PFSK-1 (cell line): ENCODE measurements at regions not wholly inside any gene's neighbourhood (a gene's known extent, or its start where the extent isn't known, plus 50 kb on each side); places are given as distances from the start of the nearest gene placed in this dataset.

Source experiments
- FOXP2 ChIP-seq: optimal IDR thresholded peaks from 2 replicates; pipeline ENCODE3; 2011; ENCODE audit warnings: borderline replicate concordance, control low read depth, inconsistent platforms; ENCODE audit not compliant: insufficient read depth; ENCODE audit errors: extremely low read length, extremely low read depth
- POLR2AphosphoS5 ChIP-seq: IDR thresholded peaks from 2 replicates; pipeline ENCODE4 v1.6.1; 2012; ENCODE audit warnings: low read depth, mild to moderate bottlenecking, control low read depth, low read length, moderate library complexity
- SIN3A ChIP-seq: IDR thresholded peaks from 2 replicates; pipeline ENCODE4 v1.6.1; 2012; ENCODE audit warnings: mild to moderate bottlenecking, low read length, moderate library complexity, borderline replicate concordance; ENCODE audit not compliant: insufficient read depth
- TAF1 ChIP-seq: IDR thresholded peaks from 2 replicates; pipeline ENCODE4 v1.6.1; 2012; ENCODE audit warnings: low read length, control low read depth, borderline replicate concordance; ENCODE audit not compliant: insufficient read depth
- TF ChIP-seq, protein P1 (sequence below), 2 experiments: IDR thresholded peaks; 2 replicates each; pipeline versions ENCODE4 v1.6.1 to v1.8.0; 2011 to 2012; ENCODE audit warnings: low read depth in 2 of 2, low read length in 2 of 2, control low read depth in 1 of 2, inconsistent platforms in 1 of 2, mild to moderate bottlenecking in 1 of 2, moderate library complexity in 1 of 2; ENCODE audit not compliant: insufficient read depth in 1 of 2

DNA sequence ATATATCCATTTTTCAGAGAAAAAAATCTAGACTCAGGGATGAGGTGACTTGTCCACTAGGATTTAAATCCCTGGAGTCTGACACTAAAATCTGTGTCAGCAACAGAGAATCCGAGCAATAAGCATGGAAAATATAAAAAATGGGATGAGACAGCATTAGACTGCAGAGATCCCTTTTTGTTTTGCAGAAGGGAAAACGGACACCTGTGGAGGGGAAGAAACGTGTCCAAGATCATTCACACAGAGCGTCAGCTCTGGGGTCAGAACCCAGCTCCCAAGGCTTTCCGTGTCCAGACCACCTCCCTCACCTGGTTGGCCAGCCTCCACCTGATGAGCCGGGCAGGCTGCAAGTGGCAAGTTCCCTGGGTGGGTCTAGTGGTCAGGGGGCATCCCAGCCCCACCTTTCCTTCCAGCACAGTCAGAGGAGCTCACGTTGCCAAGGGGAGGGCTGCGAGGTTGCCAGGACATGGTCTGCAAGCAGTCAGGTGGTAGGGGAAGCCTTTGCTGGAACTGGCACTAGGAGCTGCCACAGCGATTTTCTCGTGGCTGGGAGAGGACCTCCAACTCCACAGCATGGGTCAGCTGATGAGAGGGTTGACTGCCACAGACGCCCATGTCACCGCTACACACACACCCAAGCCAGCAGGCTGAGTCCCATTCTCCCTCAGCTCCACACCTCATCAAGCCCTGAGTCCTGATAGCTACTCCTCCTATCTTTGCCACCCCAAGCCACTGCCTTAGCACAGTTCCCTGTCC is 65.9 kb upstream of the CPLX2 start:
- TF ChIP-seq, protein P1, sequence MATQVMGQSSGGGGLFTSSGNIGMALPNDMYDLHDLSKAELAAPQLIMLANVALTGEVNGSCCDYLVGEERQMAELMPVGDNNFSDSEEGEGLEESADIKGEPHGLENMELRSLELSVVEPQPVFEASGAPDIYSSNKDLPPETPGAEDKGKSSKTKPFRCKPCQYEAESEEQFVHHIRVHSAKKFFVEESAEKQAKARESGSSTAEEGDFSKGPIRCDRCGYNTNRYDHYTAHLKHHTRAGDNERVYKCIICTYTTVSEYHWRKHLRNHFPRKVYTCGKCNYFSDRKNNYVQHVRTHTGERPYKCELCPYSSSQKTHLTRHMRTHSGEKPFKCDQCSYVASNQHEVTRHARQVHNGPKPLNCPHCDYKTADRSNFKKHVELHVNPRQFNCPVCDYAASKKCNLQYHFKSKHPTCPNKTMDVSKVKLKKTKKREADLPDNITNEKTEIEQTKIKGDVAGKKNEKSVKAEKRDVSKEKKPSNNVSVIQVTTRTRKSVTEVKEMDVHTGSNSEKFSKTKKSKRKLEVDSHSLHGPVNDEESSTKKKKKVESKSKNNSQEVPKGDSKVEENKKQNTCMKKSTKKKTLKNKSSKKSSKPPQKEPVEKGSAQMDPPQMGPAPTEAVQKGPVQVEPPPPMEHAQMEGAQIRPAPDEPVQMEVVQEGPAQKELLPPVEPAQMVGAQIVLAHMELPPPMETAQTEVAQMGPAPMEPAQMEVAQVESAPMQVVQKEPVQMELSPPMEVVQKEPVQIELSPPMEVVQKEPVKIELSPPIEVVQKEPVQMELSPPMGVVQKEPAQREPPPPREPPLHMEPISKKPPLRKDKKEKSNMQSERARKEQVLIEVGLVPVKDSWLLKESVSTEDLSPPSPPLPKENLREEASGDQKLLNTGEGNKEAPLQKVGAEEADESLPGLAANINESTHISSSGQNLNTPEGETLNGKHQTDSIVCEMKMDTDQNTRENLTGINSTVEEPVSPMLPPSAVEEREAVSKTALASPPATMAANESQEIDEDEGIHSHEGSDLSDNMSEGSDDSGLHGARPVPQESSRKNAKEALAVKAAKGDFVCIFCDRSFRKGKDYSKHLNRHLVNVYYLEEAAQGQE (IDR thresholded peaks at IDR 0.05; ENCODE audit: insufficient read depth in 1 of 2, low read depth in 2 of 2, low read length in 2 of 2): no peak
- TF ChIP-seq FOXP2: no peak
- TF ChIP-seq POLR2AphosphoS5: no peak
- no peak for TF ChIP-seq SIN3A
- no peak for TF ChIP-seq TAF1

DNA sequence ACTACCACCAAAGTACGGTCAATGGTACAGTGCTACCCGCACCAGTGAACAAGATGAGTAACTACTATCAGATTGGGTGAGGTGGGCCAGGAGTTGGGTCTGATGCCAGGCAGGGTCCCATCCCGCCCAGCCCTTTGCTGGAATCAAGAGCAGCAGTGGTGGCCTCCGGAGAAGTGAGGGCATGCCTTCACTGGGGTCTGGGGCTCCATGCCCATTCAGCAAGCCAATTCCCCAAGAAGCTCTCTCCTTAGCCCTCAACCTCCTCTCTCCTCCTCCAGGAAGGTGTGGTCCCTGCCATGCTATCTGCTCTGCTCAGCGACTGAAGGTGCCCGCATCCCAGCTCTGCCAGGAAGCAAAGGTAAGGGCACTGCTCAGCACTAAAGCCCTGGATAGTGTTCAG is 62.7 kb upstream of the CPLX2 start:
- TF ChIP-seq FOXP2 (no peak), SIN3A (no peak), POLR2AphosphoS5 (no peak), TAF1 (no peak)
- TF ChIP-seq, protein P1 (IDR thresholded peaks at IDR 0.05; ENCODE audit: insufficient read depth in 1 of 2, low read depth in 2 of 2, low read length in 2 of 2): no peak

DNA sequence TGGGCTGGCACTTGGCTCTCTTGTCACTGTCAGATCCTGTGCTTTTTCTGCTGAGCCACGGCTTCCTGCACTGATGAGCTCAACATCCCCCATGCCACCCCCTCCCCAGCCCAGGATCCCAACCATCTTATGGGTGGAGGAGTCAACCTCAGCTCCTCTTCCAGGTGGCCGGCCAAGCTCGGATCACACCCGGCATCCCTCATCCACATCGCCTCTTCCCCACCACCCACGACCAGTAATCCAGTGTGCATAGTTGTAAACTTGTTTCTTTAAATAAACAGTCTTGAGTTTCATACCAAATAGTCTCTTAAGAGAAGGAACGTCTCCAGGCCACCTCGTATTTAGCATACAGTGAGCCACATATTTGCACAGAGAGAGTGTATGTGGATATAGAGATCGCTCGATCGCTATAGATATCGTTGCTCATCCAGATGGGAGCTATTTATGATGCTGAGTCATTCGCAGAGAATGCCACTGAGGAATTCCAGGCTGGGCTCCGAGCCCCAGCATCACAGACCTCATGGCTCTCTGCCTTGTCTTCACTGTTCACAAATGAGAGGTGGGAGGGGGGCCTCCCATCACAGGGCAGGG is 61.8 kb upstream of the CPLX2 start:
- no peak for TF ChIP-seq FOXP2
- TF ChIP-seq, protein P1 (IDR thresholded peaks at IDR 0.05; ENCODE audit: insufficient read depth in 1 of 2, low read depth in 2 of 2, low read length in 2 of 2): no peak
- TF ChIP-seq POLR2AphosphoS5: no peak
- TF ChIP-seq TAF1: no peak
- no peak for TF ChIP-seq SIN3A

DNA sequence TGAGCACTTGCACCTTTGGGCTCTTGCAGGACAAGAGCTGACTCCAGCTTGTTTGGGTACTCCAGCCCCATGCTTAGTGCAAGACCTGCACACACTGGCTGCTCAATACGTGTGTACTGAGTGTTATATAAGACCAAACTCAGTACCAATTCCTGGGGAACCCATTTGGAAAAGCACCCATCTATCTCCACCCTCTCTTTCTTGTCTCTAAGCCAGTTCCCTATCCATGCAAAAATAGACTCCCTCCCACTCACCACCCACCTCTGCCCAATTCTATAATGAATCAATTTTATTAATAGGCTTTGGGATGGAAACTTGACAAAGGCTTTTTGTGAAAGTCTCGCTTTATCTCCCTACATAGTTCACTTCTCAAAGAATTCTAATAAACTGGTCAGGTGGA is 60.9 kb upstream of the CPLX2 start:
- TF ChIP-seq SIN3A (no peak), FOXP2 (no peak)
- TF ChIP-seq, protein P1 (IDR thresholded peaks at IDR 0.05; ENCODE audit: insufficient read depth in 1 of 2, low read depth in 2 of 2, low read length in 2 of 2): no peak
